ENCODE measurements at regions not wholly inside any gene's neighbourhood (a gene's known extent, or its start where the extent isn't known, plus 50 kb on each side); places are given as distances from the start of the nearest gene placed in this dataset.

DNA sequence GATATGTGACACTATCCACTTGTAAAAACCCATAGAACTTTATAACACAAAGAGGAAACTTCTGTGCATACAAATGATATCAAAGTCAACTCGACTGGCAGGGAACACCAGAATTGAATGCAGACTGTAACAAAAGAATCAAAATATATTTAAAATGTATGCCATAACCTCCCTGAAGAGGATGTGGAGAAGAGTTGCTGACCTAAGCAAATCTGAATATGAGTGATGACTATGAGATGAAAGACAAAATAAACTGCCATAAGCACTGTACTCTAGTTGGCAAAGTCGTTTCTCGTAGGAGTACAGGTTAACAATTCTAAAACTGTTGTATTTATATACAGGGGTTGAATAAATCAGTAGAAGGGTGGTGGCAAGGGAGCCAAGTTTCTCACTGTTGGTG, 482.1 kb downstream of the OCA2 start:
- no peak for TF ChIP-seq POLR2A (IDR thresholded peaks at IDR 0.05)
- TF ChIP-seq EP300 (IDR thresholded peaks at IDR 0.05): no peak

Data from ovary (tissue), 1 donor.